GM18511 (cell line): ENCODE measurements at regions not wholly inside any gene's neighbourhood (a gene's known extent, or its start where the extent isn't known, plus 50 kb on each side); places are given as distances from the start of the nearest gene placed in this dataset.

Source experiments
- ATAC-seq: cut with Tn5 transposase; IDR thresholded peaks from one replicate; pipeline ENCODE4 v1.9.1; 2021; ENCODE audit warnings: mild to moderate bottlenecking, moderate library complexity; ENCODE audit not compliant: unreplicated experiment

GRCh38 chrX:97763981-97764380, 880.3 kb downstream of the RPA4 start:
- no peak for ATAC-seq

- no peak for ATAC-seq
Measured at GRCh38 chrX:97766501-97767095, 882.9 kb downstream of the RPA4 start.

GRCh38 chrX:97787311-97787710, 903.6 kb downstream of the RPA4 start:
- no peak for ATAC-seq

GRCh38 chrX:97787849-97788248, 904.1 kb downstream of the RPA4 start:
- peak; percentile 63 for ATAC-seq

GRCh38 chrX:97790850-97791249, 907.1 kb downstream of the RPA4 start:
- no peak for ATAC-seq

GRCh38 chrX:97797076-97797475, 913.4 kb downstream of the RPA4 start:
- no peak for ATAC-seq

GRCh38 chrX:97806238-97806637, 922.5 kb downstream of the RPA4 start:
- ATAC-seq = no peak

- no peak for ATAC-seq
Measured at GRCh38 chrX:97806946-97807345, 923.2 kb downstream of the RPA4 start.

- ATAC-seq = no peak
Measured at GRCh38 chrX:97820170-97820569, 936.5 kb downstream of the RPA4 start.

- ATAC-seq = no peak
Measured at GRCh38 chrX:97828471-97828870, 944.8 kb downstream of the RPA4 start.

- ATAC-seq = no peak
Measured at GRCh38 chrX:97835969-97836368, 952.3 kb downstream of the RPA4 start.

GRCh38 chrX:97841544-97842179, 958.0 kb downstream of the RPA4 start:
- no peak for ATAC-seq

GRCh38 chrX:97842468-97843199, 958.9 kb downstream of the RPA4 start:
- ATAC-seq = no peak

- ATAC-seq = no peak
Measured at GRCh38 chrX:97843200-97843811, 959.6 kb downstream of the RPA4 start.

GRCh38 chrX:97844161-97844560, 960.5 kb downstream of the RPA4 start:
- no peak for ATAC-seq

- no peak for ATAC-seq
Measured at GRCh38 chrX:97844943-97845342, 961.2 kb downstream of the RPA4 start.

GRCh38 chrX:97845451-97845850, 961.7 kb downstream of the RPA4 start:
- no peak for ATAC-seq

- no peak for ATAC-seq
Measured at GRCh38 chrX:97846228-97846627, 962.5 kb downstream of the RPA4 start.

GRCh38 chrX:97846718-97847237, 963.1 kb downstream of the RPA4 start:
- ATAC-seq = no peak

GRCh38 chrX:97847885-97848679, 964.4 kb downstream of the RPA4 start:
- no peak for ATAC-seq

GRCh38 chrX:97849951-97850350, 966.2 kb downstream of the RPA4 start:
- no peak for ATAC-seq
